OCI-LY7 (cell line): ENCODE measurements at regions not wholly inside any gene's neighbourhood (a gene's known extent, or its start where the extent isn't known, plus 50 kb on each side); places are given as distances from the start of the nearest gene placed in this dataset.

ENCODE experiments used
- BruUV-seq: library from RNA; stranded (reverse); fragments of 400-500 nt; replicated peaks from 2 replicates; lab custom pipeline; 2021; lab: Mats Ljungman, UMichigan
- CTCF ChIA-PET: fragments of 300-600 bp; sonication (Branson Sonifier 250); formaldehyde crosslinking; loops from one replicate; lab custom pipeline; 2022; ENCODE audit warnings: antibody characterized with exemption; ENCODE audit not compliant: unreplicated experiment; lab: Charles Lee
- POLR2A ChIA-PET: fragments of 300-600 bp; sonication (Branson Sonifier 250); formaldehyde crosslinking; loops from one replicate; lab custom pipeline; 2022; ENCODE audit warnings: antibody characterized with exemption; lab: Charles Lee
- DNase-seq: peaks from one replicate; pipeline ENCODE4 v3.0.0-alpha.2; 2015; ENCODE audit warnings: low spot score
- H2AFZ ChIP-seq: fragments of 200-600 bp; sonication (generic), shearing (Covaris generic); 2 replicates; pipeline ENCODE4 v1.6.1; 2014; ENCODE audit warnings: mild to moderate bottlenecking, antibody characterized with exemption, low read length, moderate library complexity
- H3K27ac ChIP-seq: fragments of 200-600 bp; sonication (generic); 2 replicates; pipeline ENCODE4 v1.5.1; 2014; ENCODE audit warnings: mixed run types, low read depth, mild to moderate bottlenecking, moderate library complexity, low read length, inconsistent platforms; ENCODE audit not compliant: poor library complexity, severe bottlenecking
- H3K36me3 ChIP-seq: fragments of 200-600 bp; sonication (generic); 2 replicates; pipeline ENCODE4 v1.6.1; 2014; ENCODE audit warnings: mild to moderate bottlenecking, antibody characterized with exemption, low read length, moderate library complexity, mixed read lengths; ENCODE audit not compliant: insufficient read depth
- H3K4me1 ChIP-seq: fragments of 200-600 bp; sonication (generic); 2 replicates; pipeline ENCODE4 v1.5.1; 2014; ENCODE audit warnings: mild to moderate bottlenecking, low read length; ENCODE audit not compliant: insufficient read depth, poor library complexity, severe bottlenecking
- H3K4me2 ChIP-seq: fragments of 200-600 bp; sonication (generic); 2 replicates; pipeline ENCODE4 v1.6.1; 2014; ENCODE audit warnings: mild to moderate bottlenecking, low read length
- H3K4me3 ChIP-seq: fragments of 200-600 bp; sonication (generic); 2 replicates; pipeline ENCODE4 v1.5.1; 2014; ENCODE audit warnings: mild to moderate bottlenecking, low read depth, low read length; ENCODE audit not compliant: poor library complexity, severe bottlenecking
- H3K79me2 ChIP-seq: fragments of 200-600 bp; sonication (generic); 2 replicates; pipeline ENCODE4 v1.6.1; 2016; ENCODE audit warnings: low read depth, mild to moderate bottlenecking, low read length, moderate library complexity, mixed read lengths; ENCODE audit not compliant: insufficient read depth
- H3K9me2 ChIP-seq: fragments of 200-600 bp; sonication (generic); 2 replicates; pipeline ENCODE4 v1.6.1; 2016; ENCODE audit warnings: mild to moderate bottlenecking, low read length, mixed read lengths; ENCODE audit not compliant: insufficient read depth
- H3K9me3 ChIP-seq: fragments of 200-600 bp; sonication (generic); 2 replicates; pipeline ENCODE4 v1.6.1; 2014; ENCODE audit warnings: mild to moderate bottlenecking, mixed run types, low read length, mixed read lengths
- H4K20me1 ChIP-seq: fragments of 200-600 bp; sonication (generic); 2 replicates; pipeline ENCODE4 v1.6.1; 2014; ENCODE audit warnings: mild to moderate bottlenecking, antibody characterized with exemption, low read length, moderate library complexity, mixed read lengths; ENCODE audit not compliant: insufficient read depth
- EZH2phosphoT487 ChIP-seq: fragments of 200-600 bp; sonication (generic); IDR thresholded peaks from 2 replicates; pipeline ENCODE4 v1.6.1; 2018; ENCODE audit warnings: low read depth, borderline replicate concordance, mild to moderate bottlenecking, mixed run types, antibody characterized with exemption, low read length, moderate library complexity, mixed read lengths
- intact Hi-C: fragments of 100-400 bp; cut with micrococcal nuclease; formaldehyde crosslinking; loops from one replicate; pipeline ENCODE4 v1.10.0; 2022; ENCODE audit not compliant: unreplicated experiment
- TF ChIP-seq, protein P1 (sequence below): fragments of 200-600 bp; sonication (generic); conservative IDR thresholded peaks from 2 replicates; pipeline ENCODE4 v1.5.1; 2014; ENCODE audit warnings: mild to moderate bottlenecking, antibody characterized with exemption, low read length, moderate library complexity, mixed read lengths

DNA sequence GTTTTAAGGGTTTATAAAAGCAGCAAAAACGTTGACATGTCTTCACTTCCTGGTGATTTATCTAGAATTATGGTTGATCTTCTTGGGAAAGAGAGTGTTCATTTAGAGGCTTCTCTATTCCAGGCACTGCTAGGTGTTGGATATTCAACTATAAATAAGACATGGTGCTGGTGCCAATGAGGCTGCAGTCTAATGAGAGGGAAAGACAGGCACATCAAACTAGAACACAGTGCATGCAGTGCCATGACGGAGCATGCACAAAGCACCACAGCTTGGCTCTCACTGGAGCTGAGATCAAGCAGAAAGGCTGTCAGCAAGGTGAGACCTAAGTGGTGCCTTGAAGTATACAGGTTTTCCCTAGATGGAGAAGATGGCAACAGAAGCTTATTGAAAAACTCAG lies 126.5 kb downstream of the RMI1 start:
- no peak overlapping the region for H2AFZ ChIP-seq
- H3K4me3 ChIP-seq: no peak overlapping the region
- CTCF ChIA-PET: no interaction called here
- intact Hi-C loops: no loop called here
- DNase-seq: no peak
- H3K4me2 ChIP-seq: no peak overlapping the region
- no peaks in the 10 kb centered on the region for H3K4me1 ChIP-seq
- POLR2A ChIA-PET: no interaction called here
- no TSS peak for BruUV-seq
- H4K20me1 ChIP-seq: no peaks in the 10 kb centered on the region
- no peaks in the 10 kb centered on the region for H3K9me2 ChIP-seq
- TF ChIP-seq EZH2phosphoT487: no peak
- TF ChIP-seq, protein P1, sequence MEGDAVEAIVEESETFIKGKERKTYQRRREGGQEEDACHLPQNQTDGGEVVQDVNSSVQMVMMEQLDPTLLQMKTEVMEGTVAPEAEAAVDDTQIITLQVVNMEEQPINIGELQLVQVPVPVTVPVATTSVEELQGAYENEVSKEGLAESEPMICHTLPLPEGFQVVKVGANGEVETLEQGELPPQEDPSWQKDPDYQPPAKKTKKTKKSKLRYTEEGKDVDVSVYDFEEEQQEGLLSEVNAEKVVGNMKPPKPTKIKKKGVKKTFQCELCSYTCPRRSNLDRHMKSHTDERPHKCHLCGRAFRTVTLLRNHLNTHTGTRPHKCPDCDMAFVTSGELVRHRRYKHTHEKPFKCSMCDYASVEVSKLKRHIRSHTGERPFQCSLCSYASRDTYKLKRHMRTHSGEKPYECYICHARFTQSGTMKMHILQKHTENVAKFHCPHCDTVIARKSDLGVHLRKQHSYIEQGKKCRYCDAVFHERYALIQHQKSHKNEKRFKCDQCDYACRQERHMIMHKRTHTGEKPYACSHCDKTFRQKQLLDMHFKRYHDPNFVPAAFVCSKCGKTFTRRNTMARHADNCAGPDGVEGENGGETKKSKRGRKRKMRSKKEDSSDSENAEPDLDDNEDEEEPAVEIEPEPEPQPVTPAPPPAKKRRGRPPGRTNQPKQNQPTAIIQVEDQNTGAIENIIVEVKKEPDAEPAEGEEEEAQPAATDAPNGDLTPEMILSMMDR: no peak
- H3K9me3 ChIP-seq: no peaks in the 10 kb centered on the region
- H3K36me3 ChIP-seq: no peaks in the 10 kb centered on the region
- no peak overlapping the region for H3K27ac ChIP-seq
- H3K79me2 ChIP-seq: no peaks in the 10 kb centered on the region

DNA sequence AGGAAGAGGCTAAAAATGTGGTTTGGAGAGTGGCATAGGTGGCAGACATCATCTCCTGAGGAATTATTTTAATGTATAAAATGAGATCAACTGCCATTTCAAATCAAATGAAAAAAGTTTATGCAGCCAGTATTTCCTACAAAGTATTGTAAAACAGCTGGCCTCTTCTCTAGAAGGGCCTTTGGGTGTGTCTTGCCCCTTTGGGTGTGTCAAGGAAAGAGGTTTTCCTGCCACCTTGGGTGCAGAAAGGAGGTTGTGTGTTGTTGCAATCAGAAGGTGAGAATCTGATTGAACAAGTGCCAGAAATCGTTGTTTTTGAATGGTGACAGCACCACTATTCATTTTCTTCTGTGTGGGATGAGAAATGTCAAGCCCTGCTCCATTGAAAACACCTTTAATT lies 127.4 kb downstream of the RMI1 start:
- no peaks in the 10 kb centered on the region for H3K4me1 ChIP-seq
- ChIA-PET POLR2A (interaction anchor here (0.8 kb wide), 1 partner anchor 27 kb away, joined by 3 read pairs; no protein-coding TSS in a partner anchor), CTCF (no interaction called here)
- no TSS peak for BruUV-seq
- H4K20me1 ChIP-seq: no peaks in the 10 kb centered on the region
- TF ChIP-seq EZH2phosphoT487: no peak
- TF ChIP-seq, protein P1: no peak
- no peak overlapping the region for H3K4me3 ChIP-seq
- no peaks in the 10 kb centered on the region for H3K36me3 ChIP-seq
- DNase-seq: no peak
- H3K9me3 ChIP-seq: no peaks in the 10 kb centered on the region
- no peaks in the 10 kb centered on the region for H3K79me2 ChIP-seq
- no peaks in the 10 kb centered on the region for H3K9me2 ChIP-seq
- H2AFZ ChIP-seq: no peak overlapping the region
- H3K27ac ChIP-seq: no peak overlapping the region
- intact Hi-C loops: no loop called here
- H3K4me2 ChIP-seq: no peak overlapping the region

DNA sequence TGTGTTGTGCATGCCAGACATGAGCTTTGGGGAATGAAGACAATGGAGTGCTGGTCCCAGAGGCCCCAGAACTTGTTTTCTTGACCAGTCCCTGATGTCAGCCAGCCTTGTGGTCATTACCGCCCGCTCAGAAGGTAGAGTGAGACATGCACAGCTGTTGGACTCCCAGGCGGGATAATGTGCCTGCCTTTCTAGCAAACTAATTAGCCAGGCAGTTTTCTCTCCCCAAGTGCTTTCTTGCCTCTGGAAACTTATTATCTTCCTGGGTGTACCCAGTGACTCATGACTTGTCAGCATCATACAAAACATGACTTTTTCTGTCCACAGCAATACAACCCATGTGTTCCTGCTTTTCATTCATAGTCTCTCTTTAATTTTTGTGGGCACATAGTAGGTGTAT lies 131.1 kb downstream of the RMI1 start:
- H3K4me2 ChIP-seq: no peak overlapping the region
- H3K4me3 ChIP-seq: no peak overlapping the region
- BruUV-seq: no TSS peak
- H3K36me3 ChIP-seq: no peaks in the 10 kb centered on the region
- H3K27ac ChIP-seq: no peak overlapping the region
- H2AFZ ChIP-seq: no peak overlapping the region
- H3K79me2 ChIP-seq: no peaks in the 10 kb centered on the region
- H3K9me2 ChIP-seq: no peaks in the 10 kb centered on the region
- no peaks in the 10 kb centered on the region for H3K4me1 ChIP-seq
- no peak for TF ChIP-seq EZH2phosphoT487
- TF ChIP-seq, protein P1: no peak
- CTCF ChIA-PET: no interaction called here
- H3K9me3 ChIP-seq: no peaks in the 10 kb centered on the region
- no peak for DNase-seq
- POLR2A ChIA-PET: no interaction called here
- H4K20me1 ChIP-seq: no peaks in the 10 kb centered on the region
- intact Hi-C loops: loop anchor here (10.0 kb wide), 1 partner anchor 57 kb away; no protein-coding TSS in a partner anchor
